DND-41 (cell line): ENCODE measurements at regions not wholly inside any gene's neighbourhood (a gene's known extent, or its start where the extent isn't known, plus 50 kb on each side); places are given as distances from the start of the nearest gene placed in this dataset.

Experiments
- ATAC-seq: fragments of 200-7000 bp; cut with Tn5 transposase; 3 replicates; pipeline ENCODE4 v1.9.1; 2021; ENCODE audit warnings: low read depth; ENCODE audit not compliant: insufficient read depth
- DNase-seq: peaks from one replicate; pipeline ENCODE4 v3.0.0-alpha.2; 2020
- H2AFZ ChIP-seq: 2 replicates; pipeline ENCODE4 v1.6.0; 2012; ENCODE audit warnings: low read depth, low read length
- H3K27ac ChIP-seq: 2 replicates; pipeline ENCODE4 v1.5.1; 2012; ENCODE audit warnings: low read length, inconsistent platforms
- H3K27me3 ChIP-seq: fragments of 200-600 bp; sonication (generic); 2 replicates; pipeline ENCODE4 v1.6.0; 2012; ENCODE audit warnings: low read length, mild to moderate bottlenecking, inconsistent platforms; ENCODE audit not compliant: insufficient read depth, poor library complexity
- H3K36me3 ChIP-seq: 2 replicates; pipeline ENCODE4 v1.5.1; 2012; ENCODE audit warnings: low read length, inconsistent platforms; ENCODE audit not compliant: insufficient read depth
- H3K4me1 ChIP-seq: 2 replicates; pipeline ENCODE4 v1.5.1; 2012; ENCODE audit warnings: mild to moderate bottlenecking, low read length; ENCODE audit not compliant: insufficient read depth
- H3K4me2 ChIP-seq: 2 replicates; pipeline ENCODE4 v1.6.0; 2012; ENCODE audit warnings: mild to moderate bottlenecking, moderate library complexity, low read length, inconsistent platforms; ENCODE audit not compliant: insufficient read depth
- H3K4me3 ChIP-seq, 2 experiments: fragments of 200-600 bp in 1 of 2; shearing (Covaris generic) in 1 of 2; 2 replicates each; pipeline ENCODE4 v1.5.1; 2012 to 2016; ENCODE audit warnings: inconsistent platforms in 2 of 2, low read length in 2 of 2, mild to moderate bottlenecking in 2 of 2, low read depth in 1 of 2, moderate library complexity in 1 of 2
- H3K79me2 ChIP-seq: 2 replicates; pipeline ENCODE4 v1.6.0; 2012; ENCODE audit warnings: low read length, inconsistent platforms; ENCODE audit not compliant: insufficient read depth
- H3K9ac ChIP-seq: 2 replicates; pipeline ENCODE4 v1.6.0; 2012; ENCODE audit warnings: low read depth, mild to moderate bottlenecking, inconsistent platforms, low read length, moderate library complexity
- H3K9me3 ChIP-seq: 2 replicates; pipeline ENCODE4 v1.5.1; 2012; ENCODE audit warnings: low read length, moderate library complexity, mild to moderate bottlenecking, inconsistent platforms; ENCODE audit not compliant: insufficient read depth, severe bottlenecking
- H4K20me1 ChIP-seq: 2 replicates; pipeline ENCODE4 v1.6.0; 2012; ENCODE audit warnings: low read length; ENCODE audit not compliant: insufficient read depth
- CTCF ChIP-seq: IDR thresholded peaks from 2 replicates; pipeline ENCODE4 v1.5.1; 2012; ENCODE audit warnings: borderline replicate concordance, low read length, moderate library complexity, mild to moderate bottlenecking; ENCODE audit not compliant: poor library complexity, severe bottlenecking; ENCODE audit errors: extremely low read depth
- EZH2 ChIP-seq: IDR thresholded peaks from 3 replicates; pipeline ENCODE4 v1.6.1; 2012; ENCODE audit warnings: borderline replicate concordance, low read depth, mild to moderate bottlenecking, moderate library complexity, low read length, inconsistent platforms; ENCODE audit not compliant: severe bottlenecking

GRCh38 chr3:90041995-90042394 is 934.6 kb downstream of the EPHA3 start:
- H3K4me2 ChIP-seq = no peak overlapping the region
- no peaks in the 10 kb centered on the region for H4K20me1 ChIP-seq
- no peaks in the 10 kb centered on the region for H3K79me2 ChIP-seq
- no peak overlapping the region for H3K27ac ChIP-seq
- no peaks in the 10 kb centered on the region for H3K9me3 ChIP-seq
- H3K36me3 ChIP-seq = no peaks in the 10 kb centered on the region
- H3K9ac ChIP-seq = no peak overlapping the region
- H3K4me1 ChIP-seq = no peaks in the 10 kb centered on the region
- H2AFZ ChIP-seq = no peak overlapping the region
- DNase-seq (no peak), ATAC-seq (no peak)
- H3K4me3 ChIP-seq = no peak overlapping the region
- TF ChIP-seq CTCF = no peak
- no peak for TF ChIP-seq EZH2
- no peaks in the 10 kb centered on the region for H3K27me3 ChIP-seq

DNA sequence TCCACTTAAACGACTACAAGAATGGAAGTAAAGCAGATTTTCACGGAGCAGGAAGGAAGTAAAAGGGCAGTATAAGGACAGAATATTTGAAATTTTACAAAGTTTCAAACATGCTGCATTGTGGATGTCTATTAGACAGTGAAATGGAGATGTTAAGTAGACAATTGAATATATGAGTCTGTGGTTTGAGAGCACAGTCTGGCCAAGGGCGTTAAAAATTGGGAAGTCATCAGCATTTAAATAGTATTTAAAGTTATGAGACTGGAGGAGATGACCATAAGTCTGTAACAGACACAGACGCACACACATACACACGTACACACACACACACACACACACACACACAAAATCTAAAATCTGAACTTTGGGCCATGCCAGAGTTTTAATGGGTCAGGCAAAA is 935.9 kb downstream of the EPHA3 start:
- Histone ChIP-seq H3K36me3 (no peaks in the 10 kb centered on the region), H3K27me3 (no peaks in the 10 kb centered on the region), H2AFZ (no peak overlapping the region), H3K4me2 (no peak overlapping the region), H3K4me1 (no peaks in the 10 kb centered on the region), H3K79me2 (no peaks in the 10 kb centered on the region), H3K9ac (no peak overlapping the region), H4K20me1 (no peaks in the 10 kb centered on the region), H3K27ac (no peak overlapping the region), H3K9me3 (no peaks in the 10 kb centered on the region), H3K4me3 (no peak overlapping the region)
- DNase-seq (no peak), ATAC-seq (no peak)
- TF ChIP-seq EZH2 (no peak), CTCF (no peak)

DNA sequence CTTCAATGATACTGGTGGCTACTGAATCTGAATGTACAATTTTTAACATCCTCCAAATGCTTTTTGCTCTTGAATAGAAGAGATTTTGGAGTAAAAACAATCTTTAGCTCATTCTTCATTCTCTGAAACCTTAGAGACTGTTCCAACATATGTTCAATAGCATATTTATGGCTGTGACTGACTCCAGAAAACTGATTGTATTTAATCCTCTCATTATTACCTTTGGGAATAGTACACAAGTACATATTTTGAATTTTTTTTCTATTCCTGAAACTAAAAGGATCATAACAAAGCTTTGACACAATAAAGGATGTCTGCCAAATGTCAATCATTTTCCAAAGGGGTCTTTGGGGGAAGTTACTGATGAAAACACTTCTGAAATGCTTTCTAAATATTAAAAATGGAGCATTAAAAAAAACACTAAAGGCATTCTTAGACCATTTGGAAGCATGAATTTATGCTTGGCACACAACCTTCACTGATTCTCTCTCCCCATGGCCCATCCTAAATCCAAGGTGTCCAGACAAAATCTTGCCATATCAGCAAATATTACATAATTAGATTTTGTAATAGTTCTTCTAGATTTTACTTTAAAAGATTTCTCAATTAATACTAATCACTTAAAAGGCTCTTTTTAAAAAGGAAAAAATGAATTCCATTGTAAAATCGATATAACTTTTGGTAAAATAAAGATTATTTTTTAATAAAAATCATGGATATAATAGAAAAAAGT is 936.8 kb downstream of the EPHA3 start:
- no peak overlapping the region for H2AFZ ChIP-seq
- H3K9ac ChIP-seq = no peak overlapping the region
- no peaks in the 10 kb centered on the region for H3K36me3 ChIP-seq
- no peaks in the 10 kb centered on the region for H3K27me3 ChIP-seq
- H3K4me2 ChIP-seq = no peak overlapping the region
- TF ChIP-seq CTCF = no peak
- TF ChIP-seq EZH2 = no peak
- no peaks in the 10 kb centered on the region for H3K4me1 ChIP-seq
- H4K20me1 ChIP-seq = no peaks in the 10 kb centered on the region
- no peak for ATAC-seq
- H3K4me3 ChIP-seq = no peak overlapping the region
- DNase-seq = no peak
- no peak overlapping the region for H3K27ac ChIP-seq
- H3K79me2 ChIP-seq = no peaks in the 10 kb centered on the region
- H3K9me3 ChIP-seq = no peaks in the 10 kb centered on the region
